K562 (cell line): ENCODE measurements at regions not wholly inside any gene's neighbourhood (a gene's known extent, or its start where the extent isn't known, plus 50 kb on each side); places are given as distances from the start of the nearest gene placed in this dataset.

ENCODE experiments used
- CBFA2T3 ChIP-seq: fragments of 450-650 bp; IDR thresholded peaks from 2 replicates; pipeline ENCODE4 v1.6.1; 2017
- PTTG1 ChIP-seq: fragments of 450-650 bp; IDR thresholded peaks from 2 replicates; pipeline ENCODE4 v1.6.1; 2016; ENCODE audit warnings: low read depth, mild to moderate bottlenecking, missing genetic modification characterization, missing compliant biosample characterization
- RBM15 ChIP-seq: fragments of 200-400 bp; formaldehyde crosslinking; IDR thresholded peaks from 2 replicates; pipeline ENCODE4 v1.6.1; 2018; ENCODE audit warnings: mild to moderate bottlenecking, low read length, moderate library complexity; ENCODE audit not compliant: insufficient read depth
- TF ChIP-seq, protein P1 (sequence below): fragments of 450-650 bp; IDR thresholded peaks from 2 replicates; pipeline ENCODE4 v1.6.1; 2016; ENCODE audit warnings: mild to moderate bottlenecking, moderate library complexity
- TF ChIP-seq, protein P2 (sequence below): fragments of 200-600 bp; sonication (generic); IDR thresholded peaks from one replicate; pipeline ENCODE4 v1.6.1; 2012; ENCODE audit warnings: mild to moderate bottlenecking, low read depth, low read length, inconsistent platforms

DNA sequence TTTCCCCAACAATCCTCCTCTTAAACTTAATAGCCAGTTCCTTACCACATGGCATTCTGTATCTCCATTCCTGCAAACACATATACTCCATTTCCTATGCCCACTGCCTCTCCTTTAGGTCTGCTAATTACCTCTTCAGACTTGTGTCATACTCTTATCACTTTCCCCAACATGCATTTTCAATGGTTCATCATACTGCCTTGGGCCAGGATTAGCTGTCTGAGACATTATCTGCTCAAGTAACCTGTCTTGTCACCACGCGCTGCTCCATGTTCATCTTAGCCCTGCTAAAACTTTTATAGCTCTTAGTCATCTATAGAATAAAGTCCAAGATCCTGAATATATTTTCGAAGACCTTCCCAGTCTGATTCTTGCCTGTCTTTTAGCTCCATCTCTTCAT is 224.1 kb upstream of the GK2 start (continued):
- TF ChIP-seq, protein P1, sequence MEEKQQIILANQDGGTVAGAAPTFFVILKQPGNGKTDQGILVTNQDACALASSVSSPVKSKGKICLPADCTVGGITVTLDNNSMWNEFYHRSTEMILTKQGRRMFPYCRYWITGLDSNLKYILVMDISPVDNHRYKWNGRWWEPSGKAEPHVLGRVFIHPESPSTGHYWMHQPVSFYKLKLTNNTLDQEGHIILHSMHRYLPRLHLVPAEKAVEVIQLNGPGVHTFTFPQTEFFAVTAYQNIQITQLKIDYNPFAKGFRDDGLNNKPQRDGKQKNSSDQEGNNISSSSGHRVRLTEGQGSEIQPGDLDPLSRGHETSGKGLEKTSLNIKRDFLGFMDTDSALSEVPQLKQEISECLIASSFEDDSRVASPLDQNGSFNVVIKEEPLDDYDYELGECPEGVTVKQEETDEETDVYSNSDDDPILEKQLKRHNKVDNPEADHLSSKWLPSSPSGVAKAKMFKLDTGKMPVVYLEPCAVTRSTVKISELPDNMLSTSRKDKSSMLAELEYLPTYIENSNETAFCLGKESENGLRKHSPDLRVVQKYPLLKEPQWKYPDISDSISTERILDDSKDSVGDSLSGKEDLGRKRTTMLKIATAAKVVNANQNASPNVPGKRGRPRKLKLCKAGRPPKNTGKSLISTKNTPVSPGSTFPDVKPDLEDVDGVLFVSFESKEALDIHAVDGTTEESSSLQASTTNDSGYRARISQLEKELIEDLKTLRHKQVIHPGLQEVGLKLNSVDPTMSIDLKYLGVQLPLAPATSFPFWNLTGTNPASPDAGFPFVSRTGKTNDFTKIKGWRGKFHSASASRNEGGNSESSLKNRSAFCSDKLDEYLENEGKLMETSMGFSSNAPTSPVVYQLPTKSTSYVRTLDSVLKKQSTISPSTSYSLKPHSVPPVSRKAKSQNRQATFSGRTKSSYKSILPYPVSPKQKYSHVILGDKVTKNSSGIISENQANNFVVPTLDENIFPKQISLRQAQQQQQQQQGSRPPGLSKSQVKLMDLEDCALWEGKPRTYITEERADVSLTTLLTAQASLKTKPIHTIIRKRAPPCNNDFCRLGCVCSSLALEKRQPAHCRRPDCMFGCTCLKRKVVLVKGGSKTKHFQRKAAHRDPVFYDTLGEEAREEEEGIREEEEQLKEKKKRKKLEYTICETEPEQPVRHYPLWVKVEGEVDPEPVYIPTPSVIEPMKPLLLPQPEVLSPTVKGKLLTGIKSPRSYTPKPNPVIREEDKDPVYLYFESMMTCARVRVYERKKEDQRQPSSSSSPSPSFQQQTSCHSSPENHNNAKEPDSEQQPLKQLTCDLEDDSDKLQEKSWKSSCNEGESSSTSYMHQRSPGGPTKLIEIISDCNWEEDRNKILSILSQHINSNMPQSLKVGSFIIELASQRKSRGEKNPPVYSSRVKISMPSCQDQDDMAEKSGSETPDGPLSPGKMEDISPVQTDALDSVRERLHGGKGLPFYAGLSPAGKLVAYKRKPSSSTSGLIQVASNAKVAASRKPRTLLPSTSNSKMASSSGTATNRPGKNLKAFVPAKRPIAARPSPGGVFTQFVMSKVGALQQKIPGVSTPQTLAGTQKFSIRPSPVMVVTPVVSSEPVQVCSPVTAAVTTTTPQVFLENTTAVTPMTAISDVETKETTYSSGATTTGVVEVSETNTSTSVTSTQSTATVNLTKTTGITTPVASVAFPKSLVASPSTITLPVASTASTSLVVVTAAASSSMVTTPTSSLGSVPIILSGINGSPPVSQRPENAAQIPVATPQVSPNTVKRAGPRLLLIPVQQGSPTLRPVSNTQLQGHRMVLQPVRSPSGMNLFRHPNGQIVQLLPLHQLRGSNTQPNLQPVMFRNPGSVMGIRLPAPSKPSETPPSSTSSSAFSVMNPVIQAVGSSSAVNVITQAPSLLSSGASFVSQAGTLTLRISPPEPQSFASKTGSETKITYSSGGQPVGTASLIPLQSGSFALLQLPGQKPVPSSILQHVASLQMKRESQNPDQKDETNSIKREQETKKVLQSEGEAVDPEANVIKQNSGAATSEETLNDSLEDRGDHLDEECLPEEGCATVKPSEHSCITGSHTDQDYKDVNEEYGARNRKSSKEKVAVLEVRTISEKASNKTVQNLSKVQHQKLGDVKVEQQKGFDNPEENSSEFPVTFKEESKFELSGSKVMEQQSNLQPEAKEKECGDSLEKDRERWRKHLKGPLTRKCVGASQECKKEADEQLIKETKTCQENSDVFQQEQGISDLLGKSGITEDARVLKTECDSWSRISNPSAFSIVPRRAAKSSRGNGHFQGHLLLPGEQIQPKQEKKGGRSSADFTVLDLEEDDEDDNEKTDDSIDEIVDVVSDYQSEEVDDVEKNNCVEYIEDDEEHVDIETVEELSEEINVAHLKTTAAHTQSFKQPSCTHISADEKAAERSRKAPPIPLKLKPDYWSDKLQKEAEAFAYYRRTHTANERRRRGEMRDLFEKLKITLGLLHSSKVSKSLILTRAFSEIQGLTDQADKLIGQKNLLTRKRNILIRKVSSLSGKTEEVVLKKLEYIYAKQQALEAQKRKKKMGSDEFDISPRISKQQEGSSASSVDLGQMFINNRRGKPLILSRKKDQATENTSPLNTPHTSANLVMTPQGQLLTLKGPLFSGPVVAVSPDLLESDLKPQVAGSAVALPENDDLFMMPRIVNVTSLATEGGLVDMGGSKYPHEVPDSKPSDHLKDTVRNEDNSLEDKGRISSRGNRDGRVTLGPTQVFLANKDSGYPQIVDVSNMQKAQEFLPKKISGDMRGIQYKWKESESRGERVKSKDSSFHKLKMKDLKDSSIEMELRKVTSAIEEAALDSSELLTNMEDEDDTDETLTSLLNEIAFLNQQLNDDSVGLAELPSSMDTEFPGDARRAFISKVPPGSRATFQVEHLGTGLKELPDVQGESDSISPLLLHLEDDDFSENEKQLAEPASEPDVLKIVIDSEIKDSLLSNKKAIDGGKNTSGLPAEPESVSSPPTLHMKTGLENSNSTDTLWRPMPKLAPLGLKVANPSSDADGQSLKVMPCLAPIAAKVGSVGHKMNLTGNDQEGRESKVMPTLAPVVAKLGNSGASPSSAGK, result peak; percentile 45; the same call in 1 of the 2 replicates
- TF ChIP-seq PTTG1 (tag) (no peak), RBM15 (no peak), CBFA2T3 (peak; percentile 94)
- TF ChIP-seq, protein P2, sequence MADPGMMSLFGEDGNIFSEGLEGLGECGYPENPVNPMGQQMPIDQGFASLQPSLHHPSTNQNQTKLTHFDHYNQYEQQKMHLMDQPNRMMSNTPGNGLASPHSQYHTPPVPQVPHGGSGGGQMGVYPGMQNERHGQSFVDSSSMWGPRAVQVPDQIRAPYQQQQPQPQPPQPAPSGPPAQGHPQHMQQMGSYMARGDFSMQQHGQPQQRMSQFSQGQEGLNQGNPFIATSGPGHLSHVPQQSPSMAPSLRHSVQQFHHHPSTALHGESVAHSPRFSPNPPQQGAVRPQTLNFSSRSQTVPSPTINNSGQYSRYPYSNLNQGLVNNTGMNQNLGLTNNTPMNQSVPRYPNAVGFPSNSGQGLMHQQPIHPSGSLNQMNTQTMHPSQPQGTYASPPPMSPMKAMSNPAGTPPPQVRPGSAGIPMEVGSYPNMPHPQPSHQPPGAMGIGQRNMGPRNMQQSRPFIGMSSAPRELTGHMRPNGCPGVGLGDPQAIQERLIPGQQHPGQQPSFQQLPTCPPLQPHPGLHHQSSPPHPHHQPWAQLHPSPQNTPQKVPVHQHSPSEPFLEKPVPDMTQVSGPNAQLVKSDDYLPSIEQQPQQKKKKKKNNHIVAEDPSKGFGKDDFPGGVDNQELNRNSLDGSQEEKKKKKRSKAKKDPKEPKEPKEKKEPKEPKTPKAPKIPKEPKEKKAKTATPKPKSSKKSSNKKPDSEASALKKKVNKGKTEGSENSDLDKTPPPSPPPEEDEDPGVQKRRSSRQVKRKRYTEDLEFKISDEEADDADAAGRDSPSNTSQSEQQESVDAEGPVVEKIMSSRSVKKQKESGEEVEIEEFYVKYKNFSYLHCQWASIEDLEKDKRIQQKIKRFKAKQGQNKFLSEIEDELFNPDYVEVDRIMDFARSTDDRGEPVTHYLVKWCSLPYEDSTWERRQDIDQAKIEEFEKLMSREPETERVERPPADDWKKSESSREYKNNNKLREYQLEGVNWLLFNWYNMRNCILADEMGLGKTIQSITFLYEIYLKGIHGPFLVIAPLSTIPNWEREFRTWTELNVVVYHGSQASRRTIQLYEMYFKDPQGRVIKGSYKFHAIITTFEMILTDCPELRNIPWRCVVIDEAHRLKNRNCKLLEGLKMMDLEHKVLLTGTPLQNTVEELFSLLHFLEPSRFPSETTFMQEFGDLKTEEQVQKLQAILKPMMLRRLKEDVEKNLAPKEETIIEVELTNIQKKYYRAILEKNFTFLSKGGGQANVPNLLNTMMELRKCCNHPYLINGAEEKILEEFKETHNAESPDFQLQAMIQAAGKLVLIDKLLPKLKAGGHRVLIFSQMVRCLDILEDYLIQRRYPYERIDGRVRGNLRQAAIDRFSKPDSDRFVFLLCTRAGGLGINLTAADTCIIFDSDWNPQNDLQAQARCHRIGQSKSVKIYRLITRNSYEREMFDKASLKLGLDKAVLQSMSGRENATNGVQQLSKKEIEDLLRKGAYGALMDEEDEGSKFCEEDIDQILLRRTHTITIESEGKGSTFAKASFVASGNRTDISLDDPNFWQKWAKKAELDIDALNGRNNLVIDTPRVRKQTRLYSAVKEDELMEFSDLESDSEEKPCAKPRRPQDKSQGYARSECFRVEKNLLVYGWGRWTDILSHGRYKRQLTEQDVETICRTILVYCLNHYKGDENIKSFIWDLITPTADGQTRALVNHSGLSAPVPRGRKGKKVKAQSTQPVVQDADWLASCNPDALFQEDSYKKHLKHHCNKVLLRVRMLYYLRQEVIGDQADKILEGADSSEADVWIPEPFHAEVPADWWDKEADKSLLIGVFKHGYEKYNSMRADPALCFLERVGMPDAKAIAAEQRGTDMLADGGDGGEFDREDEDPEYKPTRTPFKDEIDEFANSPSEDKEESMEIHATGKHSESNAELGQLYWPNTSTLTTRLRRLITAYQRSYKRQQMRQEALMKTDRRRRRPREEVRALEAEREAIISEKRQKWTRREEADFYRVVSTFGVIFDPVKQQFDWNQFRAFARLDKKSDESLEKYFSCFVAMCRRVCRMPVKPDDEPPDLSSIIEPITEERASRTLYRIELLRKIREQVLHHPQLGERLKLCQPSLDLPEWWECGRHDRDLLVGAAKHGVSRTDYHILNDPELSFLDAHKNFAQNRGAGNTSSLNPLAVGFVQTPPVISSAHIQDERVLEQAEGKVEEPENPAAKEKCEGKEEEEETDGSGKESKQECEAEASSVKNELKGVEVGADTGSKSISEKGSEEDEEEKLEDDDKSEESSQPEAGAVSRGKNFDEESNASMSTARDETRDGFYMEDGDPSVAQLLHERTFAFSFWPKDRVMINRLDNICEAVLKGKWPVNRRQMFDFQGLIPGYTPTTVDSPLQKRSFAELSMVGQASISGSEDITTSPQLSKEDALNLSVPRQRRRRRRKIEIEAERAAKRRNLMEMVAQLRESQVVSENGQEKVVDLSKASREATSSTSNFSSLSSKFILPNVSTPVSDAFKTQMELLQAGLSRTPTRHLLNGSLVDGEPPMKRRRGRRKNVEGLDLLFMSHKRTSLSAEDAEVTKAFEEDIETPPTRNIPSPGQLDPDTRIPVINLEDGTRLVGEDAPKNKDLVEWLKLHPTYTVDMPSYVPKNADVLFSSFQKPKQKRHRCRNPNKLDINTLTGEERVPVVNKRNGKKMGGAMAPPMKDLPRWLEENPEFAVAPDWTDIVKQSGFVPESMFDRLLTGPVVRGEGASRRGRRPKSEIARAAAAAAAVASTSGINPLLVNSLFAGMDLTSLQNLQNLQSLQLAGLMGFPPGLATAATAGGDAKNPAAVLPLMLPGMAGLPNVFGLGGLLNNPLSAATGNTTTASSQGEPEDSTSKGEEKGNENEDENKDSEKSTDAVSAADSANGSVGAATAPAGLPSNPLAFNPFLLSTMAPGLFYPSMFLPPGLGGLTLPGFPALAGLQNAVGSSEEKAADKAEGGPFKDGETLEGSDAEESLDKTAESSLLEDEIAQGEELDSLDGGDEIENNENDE, result no peak
